Tibial nerve (tissue), 3 donors: ENCODE measurements at regions not wholly inside any gene's neighbourhood (a gene's known extent, or its start where the extent isn't known, plus 50 kb on each side); places are given as distances from the start of the nearest gene placed in this dataset.

Experiments used
- POLR2A ChIP-seq, 2 donors: fragments of 450-650 bp; IDR thresholded peaks; one replicate each; pipeline ENCODE4 v1.6.1; 2017; ENCODE audit warnings: antibody characterized with exemption in 2 of 2, mild to moderate bottlenecking in 2 of 2, moderate library complexity in 2 of 2
- TF ChIP-seq, protein P1 (sequence below), 5 experiments: fragments of 200-600 bp in 3 of 5; fragments of 450-650 bp in 2 of 5; sonication (generic) in 3 of 5; IDR thresholded peaks; one replicate each; pipeline ENCODE4 v1.5.1; 2016 to 2019; ENCODE audit warnings: antibody characterized with exemption in 5 of 5, mild to moderate bottlenecking in 3 of 5, moderate library complexity in 2 of 5

DNA sequence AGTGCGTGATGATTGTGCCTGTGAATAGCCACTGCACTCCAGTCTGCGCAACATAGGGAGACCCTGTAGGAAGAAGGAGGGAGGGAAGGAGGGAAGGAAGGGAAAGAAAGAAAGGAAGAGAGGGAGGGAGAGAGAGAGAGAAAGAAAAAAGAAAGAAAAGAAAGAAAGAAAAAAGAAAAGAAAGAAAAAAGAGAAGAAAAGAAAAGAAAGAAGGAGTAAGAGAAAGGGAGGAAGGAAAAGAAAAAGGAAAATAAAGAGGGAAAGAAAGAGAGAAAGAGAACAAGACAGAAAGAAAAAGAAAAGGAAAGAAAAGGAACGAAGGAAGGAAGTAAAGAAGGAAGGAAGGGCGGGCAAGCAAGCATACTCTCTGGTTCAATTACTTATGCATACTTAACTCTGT lies 112.9 kb upstream of the ANK3 start:
- TF ChIP-seq POLR2A (IDR thresholded peaks at IDR 0.05) = no peak
- TF ChIP-seq, protein P1, sequence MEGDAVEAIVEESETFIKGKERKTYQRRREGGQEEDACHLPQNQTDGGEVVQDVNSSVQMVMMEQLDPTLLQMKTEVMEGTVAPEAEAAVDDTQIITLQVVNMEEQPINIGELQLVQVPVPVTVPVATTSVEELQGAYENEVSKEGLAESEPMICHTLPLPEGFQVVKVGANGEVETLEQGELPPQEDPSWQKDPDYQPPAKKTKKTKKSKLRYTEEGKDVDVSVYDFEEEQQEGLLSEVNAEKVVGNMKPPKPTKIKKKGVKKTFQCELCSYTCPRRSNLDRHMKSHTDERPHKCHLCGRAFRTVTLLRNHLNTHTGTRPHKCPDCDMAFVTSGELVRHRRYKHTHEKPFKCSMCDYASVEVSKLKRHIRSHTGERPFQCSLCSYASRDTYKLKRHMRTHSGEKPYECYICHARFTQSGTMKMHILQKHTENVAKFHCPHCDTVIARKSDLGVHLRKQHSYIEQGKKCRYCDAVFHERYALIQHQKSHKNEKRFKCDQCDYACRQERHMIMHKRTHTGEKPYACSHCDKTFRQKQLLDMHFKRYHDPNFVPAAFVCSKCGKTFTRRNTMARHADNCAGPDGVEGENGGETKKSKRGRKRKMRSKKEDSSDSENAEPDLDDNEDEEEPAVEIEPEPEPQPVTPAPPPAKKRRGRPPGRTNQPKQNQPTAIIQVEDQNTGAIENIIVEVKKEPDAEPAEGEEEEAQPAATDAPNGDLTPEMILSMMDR (IDR thresholded peaks at IDR 0.05) = no peak
